Kidney capillary endothelial cell (primary cell): ENCODE measurements at regions not wholly inside any gene's neighbourhood (a gene's known extent, or its start where the extent isn't known, plus 50 kb on each side); places are given as distances from the start of the nearest gene placed in this dataset.
"Not testable (repeated sequence)": the region's sequence is repeated elsewhere in the genome, so short reads cannot be mapped to it uniquely, and the experiment has no call there.

Experiments
- DNase-seq: peaks from one replicate; pipeline ENCODE4 v3.0.0-alpha.2; 2018; ENCODE audit warnings: low spot score

DNA sequence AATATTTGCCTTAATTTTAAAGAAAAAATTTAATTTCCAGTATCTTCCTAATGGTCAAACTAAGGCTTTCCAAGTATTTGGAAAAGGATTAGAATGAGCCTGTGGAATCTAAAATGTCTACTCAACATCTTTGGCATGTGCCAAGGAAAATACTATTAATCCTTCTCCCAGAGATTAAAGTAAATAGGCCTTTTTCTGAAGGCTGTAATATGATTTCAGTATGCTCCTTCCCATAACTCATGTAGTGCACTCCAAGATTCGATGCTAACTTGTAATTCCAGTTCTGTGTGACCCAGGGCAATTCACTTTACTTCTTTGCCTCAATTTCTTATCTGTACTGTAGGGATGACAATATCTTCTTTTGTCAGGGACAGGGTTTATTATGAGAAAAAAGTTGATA, 196.9 kb downstream of the ZIC5 start:
- no peak for DNase-seq

GRCh38 chr13:99768986-99769385, 202.6 kb downstream of the ZIC5 start:
- DNase-seq, result no peak

GRCh38 chr13:99766641-99767045, 204.9 kb downstream of the ZIC5 start:
- no peak for DNase-seq

GRCh38 chr13:99765869-99766268, 205.7 kb downstream of the ZIC5 start:
- DNase-seq, result no peak

DNA sequence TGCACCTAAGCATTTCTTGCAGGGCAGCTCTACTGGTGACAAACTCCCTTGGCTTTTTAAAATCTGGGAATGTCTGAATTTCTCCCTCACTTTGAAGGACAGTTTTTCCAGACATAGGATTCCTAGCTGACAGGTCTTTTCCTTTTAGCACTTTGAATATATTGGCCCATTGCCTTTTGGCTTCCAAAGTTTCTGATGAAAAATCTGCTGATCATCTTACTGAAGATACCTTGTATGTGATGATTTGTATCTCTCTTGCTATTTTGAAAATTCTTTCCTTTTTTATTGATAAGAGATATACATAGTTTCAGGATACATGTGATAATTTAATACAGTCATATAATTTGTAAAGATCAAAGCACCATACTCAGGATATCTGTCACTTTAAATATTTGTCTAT, 211.1 kb downstream of the ZIC5 start:
- DNase-seq, result no peak

- no peak for DNase-seq
These were observed 212.4 kb downstream of the ZIC5 start for GRCh38 chr13:99759163-99759552.

GRCh38 chr13:99758460-99759162, 213.0 kb downstream of the ZIC5 start:
- DNase-seq, result no peak

DNA sequence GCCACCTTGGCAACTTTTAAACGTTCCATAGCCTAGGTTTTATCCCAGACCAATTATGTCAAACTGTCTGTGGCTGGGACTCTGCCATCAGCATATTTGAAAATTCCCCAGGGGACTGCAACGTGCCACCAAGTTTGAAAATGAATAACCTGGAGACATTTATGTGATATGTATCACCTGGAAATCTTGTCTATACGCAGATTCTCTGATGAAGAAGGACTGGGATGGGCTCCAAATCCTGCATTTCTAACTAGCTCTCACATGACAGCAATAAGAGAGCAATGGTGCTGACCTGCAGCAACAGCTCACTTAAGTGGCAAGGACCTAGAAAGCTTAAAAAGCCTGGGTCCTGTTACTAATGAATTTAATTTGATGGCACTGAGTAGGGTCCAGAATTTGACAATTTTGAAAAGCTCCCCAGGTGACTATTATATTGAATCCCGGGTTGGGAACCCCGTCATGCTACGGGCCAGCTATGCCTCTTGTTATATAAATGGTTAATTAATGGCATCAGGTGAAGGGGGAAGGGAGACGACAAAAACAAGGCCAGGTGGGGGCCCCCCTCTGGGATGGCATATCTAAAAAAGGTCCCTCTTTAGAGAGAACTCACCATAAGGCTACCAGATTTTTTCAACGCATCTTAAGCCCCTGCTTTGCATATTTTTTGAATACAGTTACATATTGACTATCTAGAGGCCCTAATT, 213.7 kb downstream of the ZIC5 start:
- DNase-seq, result no peak

GRCh38 chr13:99756281-99756680, 215.3 kb downstream of the ZIC5 start:
- DNase-seq, result no peak

DNA sequence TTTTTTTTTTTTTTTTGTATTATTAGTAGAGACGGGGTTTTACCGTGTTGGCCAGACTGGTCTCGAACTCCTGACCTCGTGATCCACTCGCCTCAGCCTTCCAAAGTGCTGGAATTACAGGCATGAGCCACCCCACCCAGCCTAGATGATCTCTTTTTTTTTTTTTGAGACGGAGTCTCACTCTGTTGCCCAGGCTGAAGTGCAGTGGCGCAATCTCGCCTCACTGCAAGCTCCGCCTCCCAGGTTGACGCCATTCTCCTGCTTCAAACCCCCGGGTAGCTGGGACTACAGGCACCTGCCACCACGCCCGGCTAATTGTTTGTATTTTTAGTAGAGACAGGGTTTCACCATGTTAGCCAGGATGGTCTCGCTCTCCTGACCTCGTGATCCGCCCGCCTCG, 216.8 kb downstream of the ZIC5 start:
- not testable (repeated sequence) for DNase-seq

- no peak for DNase-seq
These were observed 219.2 kb downstream of the ZIC5 start for GRCh38 chr13:99752373-99752772.

- no peak for DNase-seq
These were observed 219.9 kb downstream of the ZIC5 start for GRCh38 chr13:99751517-99752199.

- DNase-seq, result no peak
These were observed 220.6 kb downstream of the ZIC5 start for GRCh38 chr13:99750951-99751350.

GRCh38 chr13:99749271-99750019, 222.1 kb downstream of the ZIC5 start:
- no peak for DNase-seq

GRCh38 chr13:99747403-99747710, 224.2 kb downstream of the ZIC5 start:
- no peak for DNase-seq

- DNase-seq, result no peak
These were observed 224.7 kb downstream of the ZIC5 start for GRCh38 chr13:99746637-99747402.

DNA sequence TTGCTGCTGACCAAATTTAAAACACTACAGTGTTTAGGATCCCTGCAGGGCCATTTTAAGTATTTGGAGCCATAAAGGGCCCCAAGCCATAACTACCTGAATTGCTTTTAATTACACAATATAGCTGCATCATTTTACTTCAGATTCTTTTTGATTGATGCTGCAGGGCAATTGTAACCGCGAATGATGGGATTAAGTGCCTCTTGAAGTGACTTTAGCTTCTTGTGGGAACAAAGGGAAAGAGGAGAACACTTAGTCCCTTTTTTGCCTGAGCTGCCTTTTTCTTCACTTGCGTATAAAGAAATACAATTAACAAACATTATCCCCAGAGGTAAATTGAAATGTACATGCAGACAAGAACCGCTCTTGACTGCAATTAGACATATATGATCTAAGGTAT, 228.5 kb downstream of the ZIC5 start:
- DNase-seq, result no peak

DNA sequence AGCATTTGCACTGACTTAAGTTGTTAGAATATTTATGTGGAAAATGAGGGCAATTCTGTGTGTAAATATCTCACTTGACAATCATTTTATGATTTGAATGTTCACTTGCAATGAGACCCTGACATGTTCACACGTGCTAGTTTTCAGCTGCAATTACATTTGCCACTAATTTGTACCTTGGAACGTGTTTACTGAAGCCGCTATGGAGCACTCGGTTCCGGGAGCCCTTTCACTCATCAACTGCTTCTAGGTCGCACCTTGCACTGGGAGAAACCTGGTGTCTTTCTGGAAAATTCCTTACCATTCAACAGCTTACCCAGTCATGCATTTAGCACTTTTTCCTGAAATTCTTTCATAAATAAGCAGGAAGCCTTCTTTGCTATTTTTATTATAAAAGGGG, 229.6 kb downstream of the ZIC5 start:
- no peak for DNase-seq

- no peak for DNase-seq
These were observed 231.2 kb downstream of the ZIC5 start for GRCh38 chr13:99740251-99740979.

GRCh38 chr13:99738626-99739025, 232.9 kb downstream of the ZIC5 start:
- DNase-seq, result no peak
